Chondrocyte (in vitro differentiated cells): ENCODE measurements at regions not wholly inside any gene's neighbourhood (a gene's known extent, or its start where the extent isn't known, plus 50 kb on each side); places are given as distances from the start of the nearest gene placed in this dataset.

Experiments used
- DNase-seq: peaks from one replicate; pipeline ENCODE4 v3.0.0; 2021; ENCODE audit warnings: mixed read lengths, low spot score
- H3K27ac Mint-ChIP-seq: one replicate; pipeline ENCODE4 v1.8.0; 2021; ENCODE audit warnings: mild to moderate bottlenecking, moderate library complexity, mixed read lengths; ENCODE audit not compliant: unreplicated experiment
- H3K27me3 Mint-ChIP-seq: 2 replicates; pipeline ENCODE4 v1.8.0; 2021; ENCODE audit warnings: low read depth, mixed read lengths
- H3K36me3 Mint-ChIP-seq: 2 replicates; pipeline ENCODE4 v1.8.0; 2021; ENCODE audit warnings: low read depth, mixed read lengths
- H3K4me1 Mint-ChIP-seq: 2 replicates; pipeline ENCODE4 v1.8.0; 2021; ENCODE audit warnings: low read depth, mild to moderate bottlenecking, mixed read lengths
- H3K4me3 Mint-ChIP-seq: one replicate; pipeline ENCODE4 v1.8.0; 2021; ENCODE audit warnings: mild to moderate bottlenecking, moderate library complexity, mixed read lengths; ENCODE audit not compliant: unreplicated experiment
- H3K9me3 Mint-ChIP-seq: 2 replicates; pipeline ENCODE4 v1.8.0; 2021; ENCODE audit warnings: low read depth, mixed read lengths
- TF ChIP-seq, protein P1 (sequence below): fragments of 200-600 bp; sonication (generic); IDR thresholded peaks from 2 replicates; pipeline ENCODE4 v1.5.0; 2021; ENCODE audit warnings: antibody characterized with exemption, mild to moderate bottlenecking, moderate library complexity

DNA sequence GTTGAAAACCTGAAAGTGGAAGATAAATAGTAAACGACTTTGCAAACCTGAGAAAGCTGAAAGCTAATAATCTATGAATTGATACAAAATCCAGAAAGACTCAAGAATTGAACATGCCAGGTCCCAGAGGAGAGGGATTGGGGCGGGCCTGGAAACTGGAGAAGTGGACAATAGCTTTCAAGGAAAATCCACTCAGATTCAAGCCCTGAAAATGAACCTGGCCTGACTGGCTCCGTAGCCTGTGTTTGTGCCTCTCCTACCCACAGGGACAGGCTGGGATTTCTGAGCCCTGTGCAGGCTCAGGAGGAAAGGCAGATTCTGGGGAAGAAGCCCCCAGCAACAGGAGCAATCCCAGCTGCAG is 274.8 kb upstream of the HS6ST1 start:
- H3K36me3 Mint-ChIP-seq, result no peaks in the 10 kb centered on the region

DNA sequence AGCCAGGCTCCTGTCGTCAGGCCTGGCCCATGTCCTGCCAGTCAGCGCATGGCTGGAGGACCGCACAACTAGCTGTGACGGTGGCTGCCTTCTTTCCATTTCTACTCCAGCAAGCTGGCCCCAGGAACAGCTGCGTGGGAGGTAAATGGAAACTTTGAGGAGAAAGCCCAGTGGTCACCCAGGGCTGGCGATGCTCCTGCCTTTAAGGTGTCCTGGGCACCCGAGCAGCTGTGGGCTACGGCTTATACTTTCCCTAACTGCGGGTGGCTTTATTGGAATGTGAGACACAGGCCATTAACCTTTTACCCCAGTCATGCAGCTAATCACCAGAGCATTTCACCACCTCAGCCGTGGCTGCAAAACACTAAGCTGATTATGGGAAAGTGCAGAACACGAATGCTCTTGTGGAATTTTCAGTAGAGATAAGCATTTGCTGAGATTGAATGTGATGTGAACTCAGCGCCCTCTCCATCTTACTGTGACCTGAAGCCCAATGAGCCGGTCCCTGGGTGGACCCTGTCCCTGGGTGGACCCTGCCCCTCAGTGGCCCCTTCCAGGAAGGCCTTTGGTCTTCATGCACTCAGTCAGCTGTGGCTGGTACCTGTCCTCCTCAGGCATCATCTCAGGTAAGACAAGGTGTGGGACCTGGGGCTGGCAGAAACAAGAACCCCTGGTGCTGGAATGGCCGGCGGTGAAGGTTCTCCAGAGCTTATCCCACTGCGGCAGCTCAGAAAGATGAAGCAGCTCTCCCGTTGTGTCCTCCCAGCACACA is 275.4 kb upstream of the HS6ST1 start:
- Mint-ChIP-seq H3K4me3 (no peak overlapping the region), H3K9me3 (no peaks in the 10 kb centered on the region), H3K27me3 (peaks cover 2% of the 10 kb centered on the region), H3K36me3 (no peaks in the 10 kb centered on the region), H3K4me1 (no peaks in the 10 kb centered on the region), H3K27ac (no peak overlapping the region)
- TF ChIP-seq, protein P1, sequence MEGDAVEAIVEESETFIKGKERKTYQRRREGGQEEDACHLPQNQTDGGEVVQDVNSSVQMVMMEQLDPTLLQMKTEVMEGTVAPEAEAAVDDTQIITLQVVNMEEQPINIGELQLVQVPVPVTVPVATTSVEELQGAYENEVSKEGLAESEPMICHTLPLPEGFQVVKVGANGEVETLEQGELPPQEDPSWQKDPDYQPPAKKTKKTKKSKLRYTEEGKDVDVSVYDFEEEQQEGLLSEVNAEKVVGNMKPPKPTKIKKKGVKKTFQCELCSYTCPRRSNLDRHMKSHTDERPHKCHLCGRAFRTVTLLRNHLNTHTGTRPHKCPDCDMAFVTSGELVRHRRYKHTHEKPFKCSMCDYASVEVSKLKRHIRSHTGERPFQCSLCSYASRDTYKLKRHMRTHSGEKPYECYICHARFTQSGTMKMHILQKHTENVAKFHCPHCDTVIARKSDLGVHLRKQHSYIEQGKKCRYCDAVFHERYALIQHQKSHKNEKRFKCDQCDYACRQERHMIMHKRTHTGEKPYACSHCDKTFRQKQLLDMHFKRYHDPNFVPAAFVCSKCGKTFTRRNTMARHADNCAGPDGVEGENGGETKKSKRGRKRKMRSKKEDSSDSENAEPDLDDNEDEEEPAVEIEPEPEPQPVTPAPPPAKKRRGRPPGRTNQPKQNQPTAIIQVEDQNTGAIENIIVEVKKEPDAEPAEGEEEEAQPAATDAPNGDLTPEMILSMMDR, result no peak
- DNase-seq, result peak; percentile 39

More for the DNA sequence above, 274.8 kb upstream of the HS6ST1 start:
- Mint-ChIP-seq H3K9me3 (no peaks in the 10 kb centered on the region), H3K4me3 (no peak overlapping the region), H3K27me3 (peaks cover 2% of the 10 kb centered on the region), H3K4me1 (no peaks in the 10 kb centered on the region), H3K27ac (no peak overlapping the region)
- no peak for DNase-seq
- TF ChIP-seq, protein P1, result no peak

DNA sequence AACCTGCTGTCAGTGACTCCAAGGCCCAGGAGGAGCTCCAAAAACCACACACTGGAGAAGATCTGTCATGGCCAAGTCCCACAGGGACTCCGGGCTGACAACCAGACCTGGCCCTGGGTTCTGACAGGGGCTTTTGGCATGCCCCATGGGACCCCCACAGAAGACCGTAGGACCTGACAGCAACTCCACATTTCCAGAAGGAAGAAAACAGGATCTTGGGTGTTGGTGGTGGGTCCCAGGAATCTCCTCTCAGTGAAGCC is 275.9 kb upstream of the HS6ST1 start:
- no peak for DNase-seq
- no peaks in the 10 kb centered on the region for H3K36me3 Mint-ChIP-seq
- peaks cover 2% of the 10 kb centered on the region for H3K27me3 Mint-ChIP-seq
- H3K27ac Mint-ChIP-seq, result no peak overlapping the region
- TF ChIP-seq, protein P1, result no peak
- no peaks in the 10 kb centered on the region for H3K9me3 Mint-ChIP-seq
- no peaks in the 10 kb centered on the region for H3K4me1 Mint-ChIP-seq
- no peak overlapping the region for H3K4me3 Mint-ChIP-seq

DNA sequence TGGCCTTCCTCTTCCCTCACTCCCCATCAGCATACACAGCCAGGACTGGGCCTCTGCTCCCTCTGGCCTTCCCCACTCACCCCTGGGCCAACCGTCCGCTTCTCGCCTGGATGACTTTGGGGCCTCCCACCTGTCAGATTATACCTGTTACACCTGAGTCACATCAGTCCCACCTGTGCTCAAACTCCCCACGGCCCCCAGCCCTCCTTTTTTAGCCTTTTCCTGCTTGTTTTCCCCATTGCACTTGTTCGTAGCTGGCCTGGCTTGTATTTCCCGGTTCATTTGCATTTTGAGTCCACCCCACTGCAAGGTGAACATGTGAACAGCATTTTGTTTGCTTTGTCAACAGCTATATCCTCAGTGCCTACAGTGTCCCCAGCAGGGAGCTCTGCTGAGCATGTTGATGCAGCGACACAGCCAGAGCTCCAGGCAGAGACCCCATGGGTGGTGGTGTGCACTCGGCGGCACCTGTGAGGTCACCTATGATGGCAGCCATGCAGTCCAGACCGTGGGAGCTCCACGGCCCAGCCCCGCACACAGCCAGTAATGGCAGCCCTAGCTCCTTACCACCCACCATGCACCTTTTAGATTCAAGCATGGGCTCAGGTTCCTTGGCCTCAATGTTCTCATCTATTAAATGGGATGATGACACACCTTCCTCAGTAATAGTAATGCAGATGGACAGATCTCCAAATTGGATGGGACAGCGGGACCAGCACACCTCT is 276.4 kb upstream of the HS6ST1 start:
- Mint-ChIP-seq H3K27me3 (peaks cover 2% of the 10 kb centered on the region), H3K4me3 (no peak overlapping the region), H3K9me3 (no peaks in the 10 kb centered on the region), H3K27ac (no peak overlapping the region), H3K4me1 (no peaks in the 10 kb centered on the region), H3K36me3 (no peaks in the 10 kb centered on the region)
- TF ChIP-seq, protein P1, result no peak
- DNase-seq, result peak; percentile 53

DNA sequence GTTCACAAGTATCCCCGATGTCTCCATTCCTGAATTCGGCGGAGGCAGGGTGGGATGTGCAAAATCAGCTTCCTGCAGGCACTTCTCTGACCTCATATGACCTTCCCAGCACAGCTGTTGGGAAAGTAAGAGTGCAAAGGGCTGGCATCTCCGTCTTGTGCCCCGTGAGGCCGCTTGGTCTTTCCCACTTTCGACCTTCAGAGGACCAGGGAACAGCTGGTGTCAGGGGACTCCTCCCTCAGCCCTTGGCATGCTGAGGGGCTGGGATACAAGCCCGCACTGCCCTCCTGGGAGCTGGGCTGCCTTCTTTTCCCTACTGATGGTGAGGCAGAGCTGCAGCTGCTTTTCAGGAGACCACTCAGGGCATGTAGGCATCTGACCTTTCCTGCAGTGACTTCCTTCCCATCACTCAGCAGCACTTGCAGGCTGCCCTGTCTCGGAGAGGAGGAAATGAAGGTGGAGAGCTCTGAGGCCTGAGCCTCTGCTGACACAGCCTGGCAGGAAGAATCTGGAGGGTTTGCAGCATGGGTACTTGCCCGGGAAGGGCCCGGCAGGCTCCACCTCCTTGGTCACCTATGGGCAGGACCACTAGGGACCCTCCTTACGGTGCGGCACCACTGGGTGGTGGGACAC is 277.2 kb upstream of the HS6ST1 start:
- peak; percentile 79 for DNase-seq
- Mint-ChIP-seq H3K9me3 (no peaks in the 10 kb centered on the region), H3K4me3 (no peak overlapping the region), H3K36me3 (no peaks in the 10 kb centered on the region), H3K27me3 (peaks cover under 1% of the 10 kb centered on the region), H3K4me1 (no peaks in the 10 kb centered on the region), H3K27ac (no peak overlapping the region)
- TF ChIP-seq, protein P1, result no peak
